Fibroblast of skin of left biceps (primary cell): ENCODE measurements at regions not wholly inside any gene's neighbourhood (a gene's known extent, or its start where the extent isn't known, plus 50 kb on each side); places are given as distances from the start of the nearest gene placed in this dataset.

Experiments used
- DNase-seq, 2 experiments: peaks; one replicate each; pipeline ENCODE4 v3.0.0-alpha.2; 2013; ENCODE audit warnings: low read depth in 2 of 2

DNA sequence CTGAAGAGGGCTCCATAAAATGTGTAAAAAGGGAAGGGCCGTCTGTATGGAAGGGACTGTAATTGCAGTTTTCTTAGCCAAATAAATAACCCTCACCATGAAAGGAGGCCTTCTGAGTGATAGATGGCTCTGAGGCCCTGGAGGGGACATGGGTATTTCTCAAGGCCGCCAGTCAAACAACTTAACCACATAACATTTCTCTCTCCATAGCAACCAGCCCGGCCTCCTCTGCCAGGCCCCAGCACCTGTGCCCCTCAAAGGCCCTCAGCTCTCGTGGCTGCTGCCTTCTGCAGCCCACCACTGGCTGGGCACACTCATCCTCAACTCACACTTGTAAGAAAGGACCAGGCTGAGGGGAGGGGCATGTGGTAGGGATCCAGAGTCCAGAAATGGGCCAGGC, 57.0 kb upstream of the GJB5 start:
- DNase-seq, result no peak

DNA sequence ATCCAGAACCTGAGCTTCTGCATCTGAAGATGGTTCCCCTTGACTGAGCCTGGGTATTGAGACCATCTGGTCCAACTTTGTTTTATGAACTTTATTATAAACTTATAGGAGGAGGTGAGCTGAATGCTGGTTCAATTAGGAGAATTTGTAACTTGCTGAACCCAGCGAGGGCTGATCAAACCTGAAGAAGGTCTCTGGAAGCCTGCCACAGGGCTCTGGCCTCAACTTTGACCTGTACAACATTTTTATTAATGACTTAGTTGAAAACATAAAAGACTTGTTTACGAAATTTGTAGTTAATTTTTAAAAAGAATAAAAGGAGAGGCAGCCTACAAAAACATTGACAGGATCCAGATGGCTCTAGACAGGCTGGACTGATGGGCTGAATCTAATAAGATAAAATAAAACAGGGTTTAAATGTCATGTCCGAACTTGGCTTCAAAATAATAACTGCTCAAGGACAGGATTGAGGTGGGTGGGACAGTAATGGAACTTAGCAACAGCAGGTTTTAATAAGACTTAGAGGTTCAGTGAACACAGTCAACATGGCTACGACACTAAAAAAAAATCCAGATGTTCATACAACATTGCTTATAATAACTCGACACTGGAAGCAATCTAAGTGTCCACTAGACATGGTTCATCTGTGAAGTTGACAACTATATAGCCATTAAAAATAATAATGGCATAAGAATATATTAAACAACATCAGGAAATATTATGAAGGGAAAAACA, 53.4 kb upstream of the GJB5 start:
- DNase-seq, result no peak
